Skin of body (tissue), 1 donor: ENCODE measurements at regions not wholly inside any gene's neighbourhood (a gene's known extent, or its start where the extent isn't known, plus 50 kb on each side); places are given as distances from the start of the nearest gene placed in this dataset.
"Not testable (repeated sequence)": the region's sequence is repeated elsewhere in the genome, so short reads cannot be mapped to it uniquely, and the experiment has no call there.

Experiments used
- DNase-seq: peaks from one replicate; lab custom pipeline; 2025; lab: John Stamatoyannopoulos, UW

- no peak for DNase-seq
These were observed 78.5 kb upstream of the CHD2 start for GRCh38 chr15:92821491-92822116.

GRCh38 chr15:92822216-92823144, 77.6 kb upstream of the CHD2 start:
- DNase-seq: no peak

- DNase-seq: no peak
These were observed 74.1 kb upstream of the CHD2 start for GRCh38 chr15:92825985-92826384.

DNA sequence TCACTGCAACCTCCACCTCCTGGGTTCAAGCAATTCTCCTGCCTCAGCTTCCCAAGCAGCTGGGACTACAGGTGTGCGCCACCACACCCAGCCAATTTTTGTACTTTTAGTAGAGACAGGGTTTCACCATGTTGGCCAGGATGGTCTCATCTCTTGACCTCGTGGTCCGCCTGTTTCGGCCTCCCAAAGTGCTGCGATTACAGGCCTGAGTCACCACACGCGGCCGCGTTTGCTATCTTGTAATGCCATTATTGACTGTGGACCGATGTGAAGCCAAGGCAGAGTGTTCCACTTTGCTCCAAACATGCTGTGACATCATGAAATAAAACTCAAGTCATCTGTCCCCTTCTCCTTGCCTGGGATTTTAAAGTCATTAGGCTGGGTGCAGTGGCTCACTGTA, 72.1 kb upstream of the CHD2 start:
- not testable (repeated sequence) for DNase-seq

DNA sequence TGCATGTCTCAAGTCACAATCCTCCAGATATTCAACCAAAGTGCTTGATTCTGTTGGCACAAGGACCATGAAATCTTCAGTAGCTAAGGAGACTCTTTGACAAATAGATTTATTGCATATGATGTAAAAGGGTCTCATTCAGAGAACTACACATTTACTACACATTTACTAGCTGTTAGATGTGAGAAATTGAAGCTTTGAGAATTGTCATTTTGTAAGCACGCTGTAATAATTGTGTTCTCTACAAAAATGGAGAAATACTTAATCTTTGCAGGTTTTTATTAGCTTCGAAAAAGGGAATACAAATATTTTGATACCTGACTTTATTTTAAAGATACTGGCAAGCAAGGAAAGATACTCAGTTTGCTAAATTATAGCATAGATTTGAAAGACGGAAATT, 70.2 kb upstream of the CHD2 start:
- no peak for DNase-seq

GRCh38 chr15:92831336-92831654, 68.8 kb upstream of the CHD2 start:
- no peak for DNase-seq

DNA sequence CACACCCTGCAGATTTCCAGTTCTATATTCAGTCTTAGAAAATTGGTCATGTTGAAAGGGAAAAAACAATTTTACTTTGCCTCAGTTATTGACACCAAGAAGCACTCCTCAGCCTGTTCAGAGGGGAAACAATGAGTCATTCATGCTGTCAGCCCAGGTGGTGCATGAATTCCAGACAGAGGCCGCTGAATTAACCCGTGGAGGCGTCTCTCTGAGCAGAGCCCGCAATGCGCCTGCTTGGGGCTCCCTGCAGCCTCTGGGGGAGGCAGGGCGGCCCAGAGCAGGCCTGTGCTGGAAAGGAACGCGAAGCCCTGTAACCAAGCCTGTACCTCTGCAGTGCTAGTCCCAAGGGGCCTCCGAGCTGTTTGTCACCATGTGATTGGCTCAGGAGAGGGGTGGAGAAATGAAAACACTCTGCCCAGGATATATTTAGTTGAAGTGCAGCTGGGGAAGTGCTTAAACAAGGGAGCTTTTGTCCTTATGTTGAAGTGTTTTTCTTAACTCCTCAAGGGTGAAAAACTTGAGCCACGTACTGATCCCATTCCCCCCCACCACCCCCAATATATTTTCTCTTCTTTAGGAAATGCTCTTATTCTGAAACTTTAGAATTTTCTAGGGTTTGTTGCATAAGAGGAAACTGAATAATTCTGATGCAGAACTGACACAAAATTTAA, 68.3 kb upstream of the CHD2 start:
- DNase-seq: peak; percentile 97

DNA sequence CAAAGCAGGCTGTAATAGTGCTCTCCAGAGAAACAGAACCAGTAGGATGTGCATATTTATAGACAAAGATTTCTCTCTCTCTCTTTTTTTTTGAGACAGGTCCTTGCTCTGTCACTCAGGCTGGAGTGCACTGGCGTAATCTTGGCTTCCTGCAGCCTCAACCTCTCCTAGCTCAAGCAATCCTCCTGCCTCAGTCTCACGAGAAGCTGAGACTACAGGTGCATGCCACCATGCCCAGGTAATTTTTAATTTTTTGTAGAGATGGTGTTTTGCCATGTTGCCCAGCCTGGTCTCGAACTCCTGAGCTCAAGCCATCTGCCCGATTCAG, 67.1 kb upstream of the CHD2 start:
- no peak for DNase-seq

GRCh38 chr15:92833493-92834271, 66.4 kb upstream of the CHD2 start:
- no peak for DNase-seq

- no peak for DNase-seq
These were observed 60.4 kb upstream of the CHD2 start for GRCh38 chr15:92839696-92840095.

DNA sequence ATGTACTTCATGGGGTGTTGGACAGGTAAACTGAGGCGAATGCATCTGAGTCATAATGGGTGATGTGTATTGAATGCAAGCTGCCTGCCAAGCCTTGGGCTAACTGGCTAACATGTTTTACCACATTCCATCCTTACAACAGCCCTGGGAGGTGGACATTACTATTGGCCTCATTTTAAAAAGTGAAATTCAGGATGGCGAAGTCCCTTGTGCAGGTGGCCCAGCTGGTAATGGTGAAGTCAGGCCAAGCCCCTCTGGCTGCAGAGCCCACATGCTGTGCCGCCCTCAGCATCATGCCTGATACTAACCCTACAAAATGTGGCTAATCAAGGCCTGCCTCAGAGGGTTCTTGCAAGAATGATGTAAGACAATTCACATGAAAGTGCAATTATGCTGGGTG, 60.0 kb upstream of the CHD2 start:
- DNase-seq: no peak

DNA sequence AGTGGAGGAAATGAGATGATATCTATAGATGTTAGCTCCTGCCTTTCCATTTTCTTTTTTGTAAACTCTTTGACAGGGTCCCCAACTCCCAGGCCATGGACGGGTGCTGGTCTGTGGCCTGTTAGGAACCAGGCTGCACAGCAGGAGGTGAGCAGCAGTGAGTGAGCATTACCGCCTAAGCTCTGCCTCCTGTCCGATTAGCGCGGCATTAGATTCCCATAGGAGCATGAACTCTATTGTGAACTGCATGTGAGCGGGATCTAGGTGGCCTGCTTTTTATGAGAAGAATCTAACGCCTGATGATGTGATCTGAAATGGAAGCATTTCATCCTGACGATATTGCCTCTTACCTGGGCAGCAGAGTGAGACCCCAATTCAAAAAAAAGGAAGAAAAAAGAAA, 56.8 kb upstream of the CHD2 start:
- DNase-seq: no peak

GRCh38 chr15:92843814-92844213, 56.3 kb upstream of the CHD2 start:
- DNase-seq: no peak

DNA sequence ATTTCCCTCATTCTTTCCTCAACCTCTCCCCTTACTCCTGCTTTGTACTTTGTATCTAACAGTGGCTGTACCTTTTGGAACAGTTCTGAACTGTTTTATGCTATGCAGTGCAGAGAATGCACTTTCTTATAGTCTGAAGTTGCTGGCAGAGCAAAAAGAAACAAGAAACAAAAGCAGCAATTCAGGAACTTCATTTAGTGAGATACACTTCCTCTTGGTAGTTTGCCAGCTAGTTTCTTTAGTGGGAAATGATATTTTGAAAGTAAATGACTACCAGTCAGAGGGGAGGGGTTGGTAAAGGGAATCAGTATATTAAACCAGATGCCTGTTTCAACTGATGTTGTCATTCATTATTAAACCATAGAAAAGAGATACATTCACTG, 55.0 kb upstream of the CHD2 start:
- DNase-seq: peak; percentile 48

GRCh38 chr15:92846741-92847140, 53.4 kb upstream of the CHD2 start:
- DNase-seq: no peak

- no peak for DNase-seq
These were observed 52.3 kb upstream of the CHD2 start for GRCh38 chr15:92847841-92848240.

DNA sequence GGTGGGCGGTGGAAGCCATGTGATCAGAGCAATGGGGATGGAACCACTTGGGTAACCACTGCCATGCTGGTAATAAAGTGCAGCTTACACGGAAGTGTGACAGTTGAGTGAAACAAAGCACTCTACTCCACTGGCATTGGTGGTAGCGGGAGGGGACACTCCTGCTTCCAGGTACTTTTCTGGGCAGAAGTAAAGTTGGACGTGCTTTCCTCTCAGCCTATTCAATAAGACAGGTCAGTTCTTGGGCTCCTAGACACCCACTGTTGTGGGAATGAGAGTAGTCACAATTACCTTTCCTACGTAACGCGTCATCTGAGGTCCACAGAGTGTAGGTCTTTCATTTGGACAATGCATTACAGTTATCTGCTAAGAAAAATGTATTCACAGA, 51.7 kb upstream of the CHD2 start:
- no peak for DNase-seq

- no peak for DNase-seq
These were observed 51.1 kb upstream of the CHD2 start for GRCh38 chr15:92848852-92849598.

DNA sequence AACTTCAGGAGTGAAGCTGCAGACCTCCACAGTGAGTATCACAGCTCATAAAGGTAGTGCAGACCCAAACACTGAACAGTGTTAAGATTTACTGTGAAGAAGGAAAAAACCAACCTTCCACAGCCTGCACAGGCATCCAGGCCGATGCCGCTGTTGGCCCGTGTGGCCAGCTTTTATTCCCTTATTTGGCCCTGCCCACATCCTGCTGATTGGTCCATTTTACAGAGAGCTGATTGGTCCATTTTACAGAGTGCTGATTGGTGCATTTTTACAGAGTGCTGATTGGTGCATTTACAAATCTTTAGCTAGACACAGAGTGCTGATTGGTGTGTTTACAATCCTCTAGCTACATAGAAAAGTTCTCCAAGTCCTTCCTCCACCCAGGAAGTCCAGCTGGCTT, 49.9 kb upstream of the CHD2 start:
- not testable (repeated sequence) for DNase-seq
